Tibial nerve (tissue), 4 donors: ENCODE measurements at regions not wholly inside any gene's neighbourhood (a gene's known extent, or its start where the extent isn't known, plus 50 kb on each side); places are given as distances from the start of the nearest gene placed in this dataset.

ENCODE experiments used
- EP300 ChIP-seq, 2 donors: sonication (generic); formaldehyde crosslinking; IDR thresholded peaks; one replicate each; pipeline ENCODE4 v1.6.1; 2017; ENCODE audit warnings: antibody characterized with exemption in 2 of 2, mild to moderate bottlenecking in 1 of 2
- TF ChIP-seq, protein P1 (sequence below), 5 experiments: fragments of 200-600 bp in 3 of 5; fragments of 450-650 bp in 2 of 5; sonication (generic) in 3 of 5; IDR thresholded peaks; one replicate each; pipeline ENCODE4 v1.5.1; 2016 to 2019; ENCODE audit warnings: antibody characterized with exemption in 5 of 5, mild to moderate bottlenecking in 3 of 5, moderate library complexity in 2 of 5

DNA sequence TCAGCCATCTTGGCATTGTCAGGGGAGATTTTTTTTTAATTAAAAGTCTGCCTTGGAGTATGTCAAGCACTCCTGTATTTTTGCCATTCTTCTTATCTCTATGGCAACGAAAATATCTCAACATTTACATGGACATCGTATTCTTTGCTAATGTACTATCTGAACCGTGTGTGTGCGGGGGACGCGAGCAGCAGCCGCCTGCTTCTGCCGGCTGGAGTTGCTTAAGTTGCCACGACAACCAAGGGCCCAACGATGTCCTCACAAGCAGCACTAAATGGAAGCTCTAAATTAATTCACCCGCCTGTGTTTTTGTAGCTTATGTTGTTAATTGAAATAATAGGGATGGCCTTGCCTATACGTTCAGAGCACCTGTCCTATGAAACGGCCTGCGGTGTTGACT, 309.5 kb downstream of the TEX29 start:
- no peak for TF ChIP-seq EP300 (IDR thresholded peaks at IDR 0.05)
- TF ChIP-seq, protein P1, sequence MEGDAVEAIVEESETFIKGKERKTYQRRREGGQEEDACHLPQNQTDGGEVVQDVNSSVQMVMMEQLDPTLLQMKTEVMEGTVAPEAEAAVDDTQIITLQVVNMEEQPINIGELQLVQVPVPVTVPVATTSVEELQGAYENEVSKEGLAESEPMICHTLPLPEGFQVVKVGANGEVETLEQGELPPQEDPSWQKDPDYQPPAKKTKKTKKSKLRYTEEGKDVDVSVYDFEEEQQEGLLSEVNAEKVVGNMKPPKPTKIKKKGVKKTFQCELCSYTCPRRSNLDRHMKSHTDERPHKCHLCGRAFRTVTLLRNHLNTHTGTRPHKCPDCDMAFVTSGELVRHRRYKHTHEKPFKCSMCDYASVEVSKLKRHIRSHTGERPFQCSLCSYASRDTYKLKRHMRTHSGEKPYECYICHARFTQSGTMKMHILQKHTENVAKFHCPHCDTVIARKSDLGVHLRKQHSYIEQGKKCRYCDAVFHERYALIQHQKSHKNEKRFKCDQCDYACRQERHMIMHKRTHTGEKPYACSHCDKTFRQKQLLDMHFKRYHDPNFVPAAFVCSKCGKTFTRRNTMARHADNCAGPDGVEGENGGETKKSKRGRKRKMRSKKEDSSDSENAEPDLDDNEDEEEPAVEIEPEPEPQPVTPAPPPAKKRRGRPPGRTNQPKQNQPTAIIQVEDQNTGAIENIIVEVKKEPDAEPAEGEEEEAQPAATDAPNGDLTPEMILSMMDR (IDR thresholded peaks at IDR 0.05) = no peak
